K562 (cell line): ENCODE measurements at regions not wholly inside any gene's neighbourhood (a gene's known extent, or its start where the extent isn't known, plus 50 kb on each side); places are given as distances from the start of the nearest gene placed in this dataset.

Experiments used
- ATAC-seq: fragments of 200-7000 bp; cut with Tn5 transposase; 3 replicates; pipeline ENCODE4 v1.9.1; 2020; ENCODE audit warnings: moderate library complexity
- BruUV-seq: library from RNA; stranded (reverse); fragments of 400-500 nt; replicated peaks from 2 replicates; lab custom pipeline; 2021; lab: Mats Ljungman, UMichigan
- CTCF ChIA-PET: fragments of 300-600 bp; formaldehyde crosslinking; extraction: SDS; loops from one replicate; lab custom pipeline; 2021; ENCODE audit warnings: low intra/inter-chr PET ratio; lab: Yijun Ruan, JAX
- POLR2A ChIA-PET: fragments of 300-600, 350-650 bp; sonication (Branson Sonifier 250); formaldehyde crosslinking; extraction: SDS; loops from one replicate; lab custom pipeline; 2021; ENCODE audit warnings: antibody characterized with exemption, inconsistent platforms; lab: Yijun Ruan, JAX
- DNase-seq, 4 experiments: peaks; one replicate each; pipeline versions ENCODE4 v3.0.0 to v3.0.0-alpha.2; 2011 to 2018; ENCODE audit warnings: low spot score in 3 of 4, mixed read lengths in 3 of 4; ENCODE audit errors: extremely low read depth in 1 of 4
- FAIRE-seq: peaks from 2 replicates; lab custom pipeline; 2011; peaks lifted over from hg19 to GRCh38; lab: Jason Lieb, UNC
- H2AFZ ChIP-seq: 2 replicates; pipeline ENCODE4 v1.6.0; 2011; ENCODE audit warnings: low read depth, low read length, control low read depth, inconsistent platforms
- H3K27ac ChIP-seq: fragments of 200-600 bp; 3 replicates; pipeline ENCODE4 v1.8.0; 2011; ENCODE audit warnings: low read depth, mild to moderate bottlenecking, control low read depth, inconsistent platforms, low read length, moderate library complexity, mixed read lengths; ENCODE audit errors: extremely low read depth
- H3K27me3 ChIP-seq, 2 experiments: fragments of 300-600 bp in 1 of 2; 2 replicates in 1 of 2; 3 replicates in 1 of 2; pipeline versions ENCODE4 v1.6.0 to v1.8.0; 2011; ENCODE audit warnings: inconsistent platforms in 2 of 2, low read length in 2 of 2, mild to moderate bottlenecking in 1 of 2, mixed read lengths in 1 of 2, moderate library complexity in 1 of 2; ENCODE audit not compliant: control insufficient read depth in 2 of 2, insufficient read depth in 2 of 2
- H3K36me3 ChIP-seq: fragments of 300-600 bp; 3 replicates; pipeline ENCODE4 v1.8.0; 2011; ENCODE audit warnings: mild to moderate bottlenecking, low read length, inconsistent platforms; ENCODE audit not compliant: control insufficient read depth, insufficient read depth
- H3K4me1 ChIP-seq, 2 experiments: fragments of 200-600 bp in 1 of 2; replicated peaks in 1 of 2; 2 replicates in 1 of 2; 3 replicates in 1 of 2; pipeline versions ENCODE4 v1.5.1 to v1.8.0; 2011; ENCODE audit warnings: inconsistent platforms in 2 of 2, low read length in 2 of 2, mild to moderate bottlenecking in 1 of 2, mixed read lengths in 1 of 2, moderate library complexity in 1 of 2; ENCODE audit not compliant: control insufficient read depth in 2 of 2, insufficient read depth in 2 of 2
- H3K4me2 ChIP-seq: 2 replicates; pipeline ENCODE4 v1.6.1; 2011; ENCODE audit warnings: low read length, control low read depth, inconsistent platforms, mixed read lengths; ENCODE audit not compliant: insufficient read depth
- H3K4me3 ChIP-seq: fragments of 200-600 bp; sonication (generic), shearing (Covaris generic); 2 replicates; pipeline ENCODE4 v1.5.1; 2016; ENCODE audit warnings: control low read depth, inconsistent platforms
- H3K79me2 ChIP-seq: fragments of 200-600 bp; 3 replicates; pipeline ENCODE4 v1.8.0; 2011; ENCODE audit warnings: low read length, inconsistent platforms; ENCODE audit not compliant: control insufficient read depth, insufficient read depth
- H3K9ac ChIP-seq, 2 experiments: 2 replicates each; pipeline versions ENCODE4 v1.6.0 to v1.6.1; 2011; ENCODE audit warnings: low read depth in 2 of 2, low read length in 2 of 2, control low read depth in 1 of 2, inconsistent platforms in 1 of 2, mild to moderate bottlenecking in 1 of 2, mixed read lengths in 1 of 2; ENCODE audit not compliant: insufficient read depth in 1 of 2
- H3K9me1 ChIP-seq: one replicate; pipeline ENCODE4 v1.6.0; 2011; ENCODE audit warnings: inconsistent platforms, mild to moderate bottlenecking, low read length, moderate library complexity; ENCODE audit not compliant: control insufficient read depth, insufficient read depth
- H3K9me3 ChIP-seq: replicated peaks from 2 replicates; pipeline ENCODE4 v1.5.1; 2011; ENCODE audit warnings: low read depth, low read length, inconsistent platforms; ENCODE audit not compliant: control insufficient read depth, insufficient read depth
- H4K20me1 ChIP-seq: replicated peaks from 2 replicates; pipeline ENCODE4 v1.6.1; 2011; ENCODE audit warnings: low read length, inconsistent platforms, mixed read lengths; ENCODE audit not compliant: control insufficient read depth, insufficient read depth
- C11orf30 ChIP-seq: fragments of 450-650 bp; IDR thresholded peaks from 2 replicates; pipeline ENCODE4 v1.6.1; 2016; ENCODE audit warnings: low read depth, mild to moderate bottlenecking
- EHMT2 ChIP-seq: fragments of 450-650 bp; IDR thresholded peaks from 2 replicates; pipeline ENCODE4 v1.6.1; 2018; ENCODE audit warnings: antibody characterized with exemption
- ELF2 ChIP-seq: fragments of 250-450 bp; sonication (Bioruptor Pico); IDR thresholded peaks from 2 replicates; pipeline ENCODE4 v1.5.0; 2021; ENCODE audit warnings: mild to moderate bottlenecking
- MAFF ChIP-seq: IDR thresholded peaks from 2 replicates; pipeline ENCODE4 v1.6.1; 2012; ENCODE audit warnings: low read length, improper control_type of control experiment
- MAFG ChIP-seq: fragments of 450-650 bp; conservative IDR thresholded peaks from 2 replicates; pipeline ENCODE4 v1.6.1; 2016; ENCODE audit warnings: missing genetic modification characterization, missing compliant biosample characterization
- MAFK ChIP-seq: IDR thresholded peaks from 2 replicates; pipeline ENCODE4 v1.6.1; 2011; ENCODE audit warnings: low read length, improper control_type of control experiment
- MEF2D ChIP-seq: conservative IDR thresholded peaks from 2 replicates; pipeline ENCODE4 v1.6.1; 2016; ENCODE audit warnings: low read depth, missing genetic modification characterization, missing compliant biosample characterization
- NFIX ChIP-seq: fragments of 250-450 bp; sonication (Bioruptor Pico); IDR thresholded peaks from 2 replicates; pipeline ENCODE4 v1.4.0; 2020; ENCODE audit warnings: low read depth, mild to moderate bottlenecking, moderate library complexity
- ZNF174 ChIP-seq: fragments of 250-450 bp; sonication (Bioruptor Pico); IDR thresholded peaks from 2 replicates; pipeline ENCODE4 v1.4.0; 2020; ENCODE audit warnings: mild to moderate bottlenecking
- ZNF316 ChIP-seq: fragments of 450-650 bp; IDR thresholded peaks from 2 replicates; pipeline ENCODE4 v1.6.1; 2016
- WGBS: fragments of 100-300 bp; shearing (Covaris generic); methylation state at CpG from one replicate; pipeline ENCODE4 v1.1.6; 2016; ENCODE audit warnings: low coverage, mixed read lengths; ENCODE audit not compliant: insufficient coverage; ENCODE audit errors: missing lambda C conversion rate; 5-methylcytosine and 5-hydroxymethylcytosine counted together
- in situ Hi-C: fragments of 300-500 bp; cut with MboI; formaldehyde crosslinking; loops from 4 replicates; pipeline ENCODE4 v1.15.0; 2018; ENCODE audit warnings: inconsistent platforms, mixed read lengths
- intact Hi-C: fragments of 100-400 bp; cut with micrococcal nuclease; formaldehyde crosslinking; loops from 2 replicates; pipeline ENCODE4 v1.14.2; 2022
- TF ChIP-seq, protein P1 (sequence below): fragments of 450-650 bp; IDR thresholded peaks from 2 replicates; pipeline ENCODE4 v1.6.1; 2018; ENCODE audit not compliant: partially characterized antibody

GRCh38 chr1:69506311-69506710 lies 61.4 kb upstream of the LRRC7 start:
- Histone ChIP-seq H4K20me1 (no peaks in the 10 kb centered on the region), H3K4me3 (no peak overlapping the region), H3K27me3 (no peaks in the 10 kb centered on the region), H3K27ac (no peak overlapping the region), H3K9me1 (no peaks in the 10 kb centered on the region), H3K4me2 (no peak overlapping the region), H3K36me3 (no peaks in the 10 kb centered on the region), H3K9me3 (no peaks in the 10 kb centered on the region), H3K9ac (no peak overlapping the region), H3K79me2 (no peaks in the 10 kb centered on the region), H3K4me1 (no peaks in the 10 kb centered on the region; a peak in 2 of 5 replicates), H2AFZ (peak overlapping the region; percentile 83; the same call in 1 of the 2 replicates)
- BruUV-seq, result no TSS peak
- DNase-seq (no peak), FAIRE-seq (no peak), ATAC-seq (no peak)
- 81% methylated on average over 2 of the region's 2 CpGs for WGBS
- TF ChIP-seq ZNF174 (CRISPR knock-in tag), result no peak
- TF ChIP-seq MAFG (tag), result peak; percentile 83
- no peak for TF ChIP-seq ELF2
- no peak for TF ChIP-seq MEF2D (tag)
- no peak for TF ChIP-seq EHMT2
- TF ChIP-seq C11orf30, result peak; percentile 88
- peak; percentile 91 for TF ChIP-seq MAFF
- TF ChIP-seq MAFK, result peak; percentile 83
- peak; percentile 94 for TF ChIP-seq ZNF316
- intact Hi-C loops, result no loop called here
- in situ Hi-C loops, result no loop called here
- POLR2A ChIA-PET, result no interaction called here
- CTCF ChIA-PET, result no interaction called here

GRCh38 chr1:69506721-69507120 lies 61.0 kb upstream of the LRRC7 start:
- no peaks in the 10 kb centered on the region for H4K20me1 ChIP-seq
- no peak overlapping the region for H3K27ac ChIP-seq
- in situ Hi-C loops, result no loop called here
- ATAC-seq, result no peak
- H3K4me1 ChIP-seq, result no peaks in the 10 kb centered on the region; a peak in 1 of 5 replicates
- H3K4me3 ChIP-seq, result no peak overlapping the region
- no peaks in the 10 kb centered on the region for H3K36me3 ChIP-seq
- no peak for TF ChIP-seq NFIX (CRISPR knock-in tag)
- TF ChIP-seq, protein P1, sequence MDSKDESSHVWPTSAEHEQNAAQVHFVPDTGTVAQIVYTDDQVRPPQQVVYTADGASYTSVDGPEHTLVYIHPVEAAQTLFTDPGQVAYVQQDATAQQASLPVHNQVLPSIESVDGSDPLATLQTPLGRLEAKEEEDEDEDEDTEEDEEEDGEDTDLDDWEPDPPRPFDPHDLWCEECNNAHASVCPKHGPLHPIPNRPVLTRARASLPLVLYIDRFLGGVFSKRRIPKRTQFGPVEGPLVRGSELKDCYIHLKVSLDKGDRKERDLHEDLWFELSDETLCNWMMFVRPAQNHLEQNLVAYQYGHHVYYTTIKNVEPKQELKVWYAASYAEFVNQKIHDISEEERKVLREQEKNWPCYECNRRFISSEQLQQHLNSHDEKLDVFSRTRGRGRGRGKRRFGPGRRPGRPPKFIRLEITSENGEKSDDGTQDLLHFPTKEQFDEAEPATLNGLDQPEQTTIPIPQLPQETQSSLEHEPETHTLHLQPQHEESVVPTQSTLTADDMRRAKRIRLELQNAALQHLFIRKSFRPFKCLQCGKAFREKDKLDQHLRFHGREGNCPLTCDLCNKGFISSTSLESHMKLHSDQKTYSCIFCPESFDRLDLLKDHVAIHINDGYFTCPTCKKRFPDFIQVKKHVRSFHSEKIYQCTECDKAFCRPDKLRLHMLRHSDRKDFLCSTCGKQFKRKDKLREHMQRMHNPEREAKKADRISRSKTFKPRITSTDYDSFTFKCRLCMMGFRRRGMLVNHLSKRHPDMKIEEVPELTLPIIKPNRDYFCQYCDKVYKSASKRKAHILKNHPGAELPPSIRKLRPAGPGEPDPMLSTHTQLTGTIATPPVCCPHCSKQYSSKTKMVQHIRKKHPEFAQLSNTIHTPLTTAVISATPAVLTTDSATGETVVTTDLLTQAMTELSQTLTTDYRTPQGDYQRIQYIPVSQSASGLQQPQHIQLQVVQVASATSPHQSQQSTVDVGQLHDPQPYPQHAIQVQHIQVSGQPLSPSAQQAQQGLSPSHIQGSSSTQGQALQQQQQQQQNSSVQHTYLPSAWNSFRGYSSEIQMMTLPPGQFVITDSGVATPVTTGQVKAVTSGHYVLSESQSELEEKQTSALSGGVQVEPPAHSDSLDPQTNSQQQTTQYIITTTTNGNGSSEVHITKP, result peak; percentile 67
- no peak overlapping the region for H3K4me2 ChIP-seq
- intact Hi-C loops, result no loop called here
- no peaks in the 10 kb centered on the region for H3K79me2 ChIP-seq
- 0% methylated on average over 1 of the region's 1 CpG for WGBS
- no peak for FAIRE-seq
- DNase-seq, result no peak
- H2AFZ ChIP-seq, result peak overlapping the region; percentile 83
- no peaks in the 10 kb centered on the region for H3K27me3 ChIP-seq
- no peaks in the 10 kb centered on the region for H3K9me1 ChIP-seq
- no TSS peak for BruUV-seq
- ChIA-PET POLR2A (no interaction called here), CTCF (no interaction called here)
- no peaks in the 10 kb centered on the region for H3K9me3 ChIP-seq
- H3K9ac ChIP-seq, result no peak overlapping the region
